ENCODE measurements at regions not wholly inside any gene's neighbourhood (a gene's known extent, or its start where the extent isn't known, plus 50 kb on each side); places are given as distances from the start of the nearest gene placed in this dataset.

DNA sequence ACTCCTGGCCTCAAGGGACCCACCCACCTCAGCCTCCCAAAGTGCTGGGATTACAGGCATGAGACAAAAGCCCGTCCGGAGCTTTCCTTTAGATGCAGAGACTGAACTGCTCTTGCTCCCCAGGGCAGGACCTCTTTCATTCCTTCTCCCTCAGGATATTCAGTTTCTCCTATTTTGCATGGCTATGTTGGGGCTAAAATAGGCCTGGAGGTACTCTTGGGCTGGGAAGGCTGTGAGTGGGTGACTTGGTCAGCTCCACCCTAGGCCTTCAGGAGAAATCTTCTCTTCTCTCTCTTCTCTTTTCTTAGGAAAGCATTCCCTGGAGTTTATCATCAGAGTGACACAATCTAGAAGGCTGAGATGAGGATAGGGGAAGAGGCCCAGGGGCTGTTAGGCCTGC lies 126.4 kb downstream of the LRRC70 start:
- Histone ChIP-seq H3K27me3 (ENCODE audit: insufficient read depth, low read length) (no peaks in the 10 kb centered on the region), H3T11ph (ENCODE audit: low read length) (no peak overlapping the region), H4K91ac (ENCODE audit: insufficient read length, low read depth, low read length) (no peak overlapping the region), H4K8ac (replicated peaks; ENCODE audit: insufficient read length, low read depth, low read length) (no peak overlapping the region), H3K14ac (ENCODE audit: insufficient read depth, low read length) (no peak overlapping the region), H3K18ac (ENCODE audit: insufficient read length, low read depth, low read length) (no peak overlapping the region), H3K23me2 (ENCODE audit: insufficient read length, low read depth, low read length, poor library complexity, severe bottlenecking) (no peaks in the 10 kb centered on the region), H3K4me1 (ENCODE audit: insufficient read depth, low read length) (no peaks in the 10 kb centered on the region), H3K4me2 (ENCODE audit: insufficient read depth, insufficient read length, low read length) (no peak overlapping the region), H3K56ac (ENCODE audit: insufficient read length, low read depth, low read length) (no peak overlapping the region), H2BK120ac (ENCODE audit: low read depth, low read length, poor library complexity, severe bottlenecking) (no peak overlapping the region), H2BK20ac (ENCODE audit: low read depth, low read length, poor library complexity, severe bottlenecking) (no peak overlapping the region), H4K5ac (ENCODE audit: insufficient read length, low read depth, low read length) (no peak overlapping the region), H3K23ac (ENCODE audit: insufficient read length, low read depth, low read length) (no peak overlapping the region), H3K27ac (ENCODE audit: insufficient read length, low read depth, low read length) (no peak overlapping the region), H3K79me1 (ENCODE audit: insufficient read depth, low read depth, low read length, poor library complexity, severe bottlenecking) (no peaks in the 10 kb centered on the region), H3K9ac (ENCODE audit: extremely low read depth, insufficient read length, low read length) (no peak overlapping the region), H4K20me1 (ENCODE audit: control insufficient read depth, insufficient read depth, insufficient read length) (no peaks in the 10 kb centered on the region), H2BK12ac (ENCODE audit: insufficient read length, low read depth, low read length) (no peak overlapping the region), H3K9me3 (ENCODE audit: control insufficient read depth, low read depth, low read length) (no peaks in the 10 kb centered on the region), H2AK5ac (ENCODE audit: insufficient read length, low read length) (no peak overlapping the region), H2AFZ (ENCODE audit: low read length) (no peak overlapping the region), H2BK5ac (ENCODE audit: insufficient read length, low read length) (no peak overlapping the region), H3K79me2 (ENCODE audit: insufficient read depth, low read length) (no peaks in the 10 kb centered on the region), H3K4ac (ENCODE audit: low read depth, low read length) (no peak overlapping the region), H2BK15ac (ENCODE audit: low read depth, low read length) (no peak overlapping the region)
- Mint-ChIP-seq H3K9me3 (peaks cover 0 to 7% of the 10 kb centered on the region in 2 experiments; a peak in 2 of 5 replicates), H3K4me3 (no peak overlapping the region), H3K36me3 (ENCODE audit: insufficient read depth in 1 of 3, low read depth in 3 of 3) (peaks cover 0 to 4% (median 3%) of the 10 kb centered on the region in 3 experiments; a peak in 2 of 7 replicates), H3K27me3 (ENCODE audit: low read depth) (peaks cover 5% of the 10 kb centered on the region; the same call in 1 of the 2 replicates), H3K27ac (no peak overlapping the region), H3K4me1 (peaks cover 0 to 6% of the 10 kb centered on the region in 2 experiments; a peak in 1 of 4 replicates)
- no CpG with 5 or more reads among the region's 2 CpGs for WGBS (ENCODE audit: extremely low coverage, insufficient read length, low lambda C conversion rate)
- no peak for DNase-seq
- no peak for TF ChIP-seq CTCF (conservative IDR thresholded peaks at IDR 0.05)

All from H9 (cell line).